PFSK-1 (cell line): ENCODE measurements at regions not wholly inside any gene's neighbourhood (a gene's known extent, or its start where the extent isn't known, plus 50 kb on each side); places are given as distances from the start of the nearest gene placed in this dataset.

Experiments used
- FOXP2 ChIP-seq: optimal IDR thresholded peaks from 2 replicates; pipeline ENCODE3; 2011; ENCODE audit warnings: borderline replicate concordance, control low read depth, inconsistent platforms; ENCODE audit not compliant: insufficient read depth; ENCODE audit errors: extremely low read length, extremely low read depth
- POLR2AphosphoS5 ChIP-seq: IDR thresholded peaks from 2 replicates; pipeline ENCODE4 v1.6.1; 2012; ENCODE audit warnings: low read depth, mild to moderate bottlenecking, control low read depth, low read length, moderate library complexity
- SIN3A ChIP-seq: IDR thresholded peaks from 2 replicates; pipeline ENCODE4 v1.6.1; 2012; ENCODE audit warnings: mild to moderate bottlenecking, low read length, moderate library complexity, borderline replicate concordance; ENCODE audit not compliant: insufficient read depth
- TAF1 ChIP-seq: IDR thresholded peaks from 2 replicates; pipeline ENCODE4 v1.6.1; 2012; ENCODE audit warnings: low read length, control low read depth, borderline replicate concordance; ENCODE audit not compliant: insufficient read depth
- TF ChIP-seq, protein P1 (sequence below), 2 experiments: IDR thresholded peaks; 2 replicates each; pipeline versions ENCODE4 v1.6.1 to v1.8.0; 2011 to 2012; ENCODE audit warnings: low read depth in 2 of 2, low read length in 2 of 2, control low read depth in 1 of 2, inconsistent platforms in 1 of 2, mild to moderate bottlenecking in 1 of 2, moderate library complexity in 1 of 2; ENCODE audit not compliant: insufficient read depth in 1 of 2

DNA sequence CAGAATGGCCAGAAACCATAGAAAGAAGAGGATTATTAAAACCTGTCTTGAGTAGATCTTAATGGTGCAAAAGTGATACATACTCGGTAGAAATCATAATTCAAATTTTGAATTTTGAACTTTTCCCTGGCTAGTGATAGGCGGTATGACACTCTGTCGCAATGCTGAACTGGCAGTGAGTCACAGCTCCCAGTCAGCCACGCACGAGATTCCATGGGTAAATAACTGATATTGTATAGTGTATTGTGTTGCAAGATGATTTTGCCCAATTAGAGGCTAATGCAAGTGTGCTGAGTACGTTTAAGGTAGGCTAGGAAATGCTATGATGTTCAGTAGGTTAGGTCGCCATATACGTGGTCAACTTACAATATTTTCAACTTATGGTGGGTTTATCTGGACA, 207.0 kb downstream of the SIPA1L2 start:
- TF ChIP-seq TAF1 = no peak
- TF ChIP-seq POLR2AphosphoS5 = no peak
- no peak for TF ChIP-seq FOXP2
- TF ChIP-seq SIN3A = no peak
- TF ChIP-seq, protein P1, sequence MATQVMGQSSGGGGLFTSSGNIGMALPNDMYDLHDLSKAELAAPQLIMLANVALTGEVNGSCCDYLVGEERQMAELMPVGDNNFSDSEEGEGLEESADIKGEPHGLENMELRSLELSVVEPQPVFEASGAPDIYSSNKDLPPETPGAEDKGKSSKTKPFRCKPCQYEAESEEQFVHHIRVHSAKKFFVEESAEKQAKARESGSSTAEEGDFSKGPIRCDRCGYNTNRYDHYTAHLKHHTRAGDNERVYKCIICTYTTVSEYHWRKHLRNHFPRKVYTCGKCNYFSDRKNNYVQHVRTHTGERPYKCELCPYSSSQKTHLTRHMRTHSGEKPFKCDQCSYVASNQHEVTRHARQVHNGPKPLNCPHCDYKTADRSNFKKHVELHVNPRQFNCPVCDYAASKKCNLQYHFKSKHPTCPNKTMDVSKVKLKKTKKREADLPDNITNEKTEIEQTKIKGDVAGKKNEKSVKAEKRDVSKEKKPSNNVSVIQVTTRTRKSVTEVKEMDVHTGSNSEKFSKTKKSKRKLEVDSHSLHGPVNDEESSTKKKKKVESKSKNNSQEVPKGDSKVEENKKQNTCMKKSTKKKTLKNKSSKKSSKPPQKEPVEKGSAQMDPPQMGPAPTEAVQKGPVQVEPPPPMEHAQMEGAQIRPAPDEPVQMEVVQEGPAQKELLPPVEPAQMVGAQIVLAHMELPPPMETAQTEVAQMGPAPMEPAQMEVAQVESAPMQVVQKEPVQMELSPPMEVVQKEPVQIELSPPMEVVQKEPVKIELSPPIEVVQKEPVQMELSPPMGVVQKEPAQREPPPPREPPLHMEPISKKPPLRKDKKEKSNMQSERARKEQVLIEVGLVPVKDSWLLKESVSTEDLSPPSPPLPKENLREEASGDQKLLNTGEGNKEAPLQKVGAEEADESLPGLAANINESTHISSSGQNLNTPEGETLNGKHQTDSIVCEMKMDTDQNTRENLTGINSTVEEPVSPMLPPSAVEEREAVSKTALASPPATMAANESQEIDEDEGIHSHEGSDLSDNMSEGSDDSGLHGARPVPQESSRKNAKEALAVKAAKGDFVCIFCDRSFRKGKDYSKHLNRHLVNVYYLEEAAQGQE (IDR thresholded peaks at IDR 0.05; ENCODE audit: insufficient read depth in 1 of 2, low read depth in 2 of 2, low read length in 2 of 2) = no peak
